IMR-90 (cell line): ENCODE measurements at regions not wholly inside any gene's neighbourhood (a gene's known extent, or its start where the extent isn't known, plus 50 kb on each side); places are given as distances from the start of the nearest gene placed in this dataset.

Experiments
- ATAC-seq: fragments of 200-7000 bp; cut with Tn5 transposase; 2 replicates; pipeline ENCODE4 v1.9.1; 2020; ENCODE audit warnings: low read depth, mild to moderate bottlenecking, moderate library complexity
- BruUV-seq: library from RNA; stranded (reverse); fragments of 400-500 nt; replicated peaks from 2 replicates; lab custom pipeline; 2021; lab: Mats Ljungman, UMichigan
- CTCF ChIA-PET: fragments of 300-600 bp; formaldehyde crosslinking; extraction: SDS; loops from one replicate; lab custom pipeline; 2021; ENCODE audit warnings: antibody characterized with exemption; lab: Yijun Ruan, JAX
- POLR2A ChIA-PET: fragments of 300-600 bp; sonication (Branson Sonifier 250); formaldehyde crosslinking; loops from one replicate; lab custom pipeline; 2022; ENCODE audit warnings: antibody characterized with exemption; ENCODE audit not compliant: unreplicated experiment; lab: Charles Lee
- DNase-seq: peaks from one replicate; pipeline ENCODE4 v3.0.0; 2013
- H2AFZ ChIP-seq: replicated peaks from 2 replicates; pipeline ENCODE3; 2013; ENCODE audit warnings: low read length, mild to moderate bottlenecking; ENCODE audit not compliant: poor library complexity
- H2AK5ac ChIP-seq: 2 replicates; pipeline ENCODE4 v1.6.1; 2013; ENCODE audit warnings: low read depth, low read length, inconsistent platforms
- H2AK9ac ChIP-seq: replicated peaks from 2 replicates; pipeline ENCODE3; 2013; ENCODE audit warnings: mild to moderate bottlenecking, low read depth, low read length, moderate library complexity; ENCODE audit not compliant: poor library complexity
- H2BK120ac ChIP-seq: 2 replicates; pipeline ENCODE4 v1.6.1; 2013; ENCODE audit warnings: low read depth, low read length, inconsistent platforms
- H2BK15ac ChIP-seq: 3 replicates; pipeline ENCODE4 v1.6.1; 2013; ENCODE audit warnings: low read depth, low read length, inconsistent platforms
- H2BK20ac ChIP-seq: 2 replicates; pipeline ENCODE4 v1.6.1; 2013; ENCODE audit warnings: low read depth, mild to moderate bottlenecking, inconsistent platforms, low read length, moderate library complexity
- H2BK5ac ChIP-seq: 2 replicates; pipeline ENCODE4 v1.6.1; 2013; ENCODE audit warnings: mild to moderate bottlenecking, low read depth, low read length, inconsistent platforms; ENCODE audit not compliant: poor library complexity, severe bottlenecking
- H3K14ac ChIP-seq: replicated peaks from 2 replicates; pipeline ENCODE4 v1.6.1; 2013; ENCODE audit warnings: low read depth, low read length, inconsistent platforms
- H3K18ac ChIP-seq: 2 replicates; pipeline ENCODE4 v1.6.1; 2013; ENCODE audit warnings: low read depth, low read length, control low read depth
- H3K23ac ChIP-seq: 2 replicates; pipeline ENCODE4 v1.6.1; 2013; ENCODE audit warnings: low read depth, low read length, inconsistent platforms
- H3K27ac ChIP-seq: 2 replicates; pipeline ENCODE4 v1.5.1; 2013; ENCODE audit warnings: mild to moderate bottlenecking, control low read depth, low read length; ENCODE audit not compliant: insufficient read depth
- H3K27me3 ChIP-seq: 2 replicates; pipeline ENCODE4 v1.6.1; 2013; ENCODE audit warnings: low read length; ENCODE audit not compliant: control insufficient read depth, insufficient read depth
- H3K36me3 ChIP-seq: 2 replicates; pipeline ENCODE4 v1.6.1; 2013; ENCODE audit warnings: low read length, mixed read lengths; ENCODE audit not compliant: control insufficient read depth, insufficient read depth
- H3K4ac ChIP-seq: 2 replicates; pipeline ENCODE4 v1.6.1; 2013; ENCODE audit warnings: low read depth, low read length, inconsistent platforms
- H3K4me1 ChIP-seq: 2 replicates; pipeline ENCODE4 v1.6.1; 2013; ENCODE audit warnings: low read length, mixed read lengths; ENCODE audit not compliant: control insufficient read depth, insufficient read depth
- H3K4me2 ChIP-seq: 2 replicates; pipeline ENCODE4 v1.6.1; 2013; ENCODE audit warnings: low read depth, mild to moderate bottlenecking, control low read depth, low read length, moderate library complexity
- H3K4me3 ChIP-seq: 2 replicates; pipeline ENCODE4 v1.5.1; 2013; ENCODE audit warnings: low read depth, mild to moderate bottlenecking, control low read depth, low read length, moderate library complexity; ENCODE audit not compliant: insufficient read depth
- H3K56ac ChIP-seq: 2 replicates; pipeline ENCODE4 v1.6.1; 2013; ENCODE audit warnings: low read length, inconsistent platforms; ENCODE audit not compliant: insufficient read depth; ENCODE audit errors: extremely low read depth
- H3K79me1 ChIP-seq, 2 experiments: 2 replicates each; pipeline ENCODE4 v1.6.1; 2013; ENCODE audit warnings: low read length in 2 of 2, inconsistent platforms in 1 of 2, low read depth in 1 of 2
- H3K9ac ChIP-seq: 2 replicates; pipeline ENCODE4 v1.6.1; 2013; ENCODE audit warnings: low read depth, low read length, control low read depth
- H3K9me1 ChIP-seq: 2 replicates; pipeline ENCODE4 v1.6.1; 2013; ENCODE audit warnings: low read length, inconsistent platforms; ENCODE audit not compliant: insufficient read depth
- H3K9me3 ChIP-seq: 2 replicates; pipeline ENCODE4 v1.6.1; 2013; ENCODE audit warnings: low read length; ENCODE audit not compliant: control insufficient read depth, insufficient read depth
- H4K20me1 ChIP-seq: 2 replicates; pipeline ENCODE4 v1.6.1; 2013; ENCODE audit warnings: low read length, inconsistent platforms; ENCODE audit not compliant: insufficient read depth
- H4K5ac ChIP-seq: 2 replicates; pipeline ENCODE4 v1.6.1; 2013; ENCODE audit warnings: mild to moderate bottlenecking, low read depth, low read length, control low read depth
- H4K8ac ChIP-seq, 2 experiments: 2 replicates each; pipeline ENCODE4 v1.6.1; 2013; ENCODE audit warnings: low read depth in 2 of 2, low read length in 2 of 2, control low read depth in 1 of 2, inconsistent platforms in 1 of 2
- H4K91ac ChIP-seq: 2 replicates; pipeline ENCODE4 v1.6.1; 2013; ENCODE audit warnings: low read depth, low read length, inconsistent platforms; ENCODE audit not compliant: insufficient read depth
- BHLHE40 ChIP-seq: fragments of 150-350 bp; IDR thresholded peaks from 2 replicates; pipeline ENCODE4 v1.6.1; 2016; ENCODE audit warnings: mild to moderate bottlenecking, low read depth, low read length
- FOS ChIP-seq: fragments of 150-350 bp; IDR thresholded peaks from 2 replicates; pipeline ENCODE4 v1.6.1; 2016; ENCODE audit warnings: low read depth, low read length
- MAZ ChIP-seq: IDR thresholded peaks from 2 replicates; pipeline ENCODE4 v1.6.1; 2012; ENCODE audit warnings: low read depth, mild to moderate bottlenecking, low read length, improper control_type of control experiment, moderate library complexity, borderline replicate concordance
- MXI1 ChIP-seq: IDR thresholded peaks from 2 replicates; pipeline ENCODE4 v1.6.1; 2012; ENCODE audit warnings: low read depth, mild to moderate bottlenecking, low read length, moderate library complexity, borderline replicate concordance
- POLR2A ChIP-seq: IDR thresholded peaks from 2 replicates; pipeline ENCODE4 v1.6.1; 2012; ENCODE audit warnings: mild to moderate bottlenecking, low read depth, low read length
- RAD21 ChIP-seq: IDR thresholded peaks from 2 replicates; pipeline ENCODE4 v1.6.1; 2012; ENCODE audit warnings: low read length, improper control_type of control experiment
- RFX5 ChIP-seq: IDR thresholded peaks from 2 replicates; pipeline ENCODE4 v1.8.0; 2012; ENCODE audit warnings: low read depth, mild to moderate bottlenecking, low read length, moderate library complexity
- WGBS, 2 experiments: methylation state at CpG; one replicate each; pipeline versions ENCODE4 v1.1.5 to v1.1.7; 2013; ENCODE audit warnings: missing lambda C conversion rate in 2 of 2; ENCODE audit not compliant: insufficient read length in 1 of 2; ENCODE audit errors: extremely low coverage in 2 of 2; 5-methylcytosine and 5-hydroxymethylcytosine counted together
- dilution Hi-C: fragments of 300-500 bp; cut with HindIII; formaldehyde crosslinking; loops from one replicate; pipeline ENCODE4 v1.14.3; 2018; ENCODE audit warnings: low sequenced_read_pairs; ENCODE audit not compliant: unreplicated experiment
- in situ Hi-C: fragments of 300-500 bp; cut with MboI; formaldehyde crosslinking; loops from 3 replicates; pipeline ENCODE4 v1.14.3; 2019; ENCODE audit warnings: low sequenced_read_pairs, inconsistent platforms, mixed read lengths
- intact Hi-C: fragments of 100-400 bp; cut with micrococcal nuclease; formaldehyde crosslinking; loops from 2 replicates; pipeline ENCODE4 v1.10.0; 2022
- TF ChIP-seq, protein P1 (sequence below): fragments of 150-350 bp; IDR thresholded peaks from 2 replicates; pipeline ENCODE4 v1.6.1; 2017; ENCODE audit warnings: mild to moderate bottlenecking, antibody characterized with exemption, low read length, low read depth
- TF ChIP-seq, protein P2 (sequence below): fragments of 150-350 bp; IDR thresholded peaks from 2 replicates; pipeline ENCODE4 v1.6.1; 2016; ENCODE audit warnings: low read depth, mild to moderate bottlenecking, low read length, moderate library complexity, borderline replicate concordance

DNA sequence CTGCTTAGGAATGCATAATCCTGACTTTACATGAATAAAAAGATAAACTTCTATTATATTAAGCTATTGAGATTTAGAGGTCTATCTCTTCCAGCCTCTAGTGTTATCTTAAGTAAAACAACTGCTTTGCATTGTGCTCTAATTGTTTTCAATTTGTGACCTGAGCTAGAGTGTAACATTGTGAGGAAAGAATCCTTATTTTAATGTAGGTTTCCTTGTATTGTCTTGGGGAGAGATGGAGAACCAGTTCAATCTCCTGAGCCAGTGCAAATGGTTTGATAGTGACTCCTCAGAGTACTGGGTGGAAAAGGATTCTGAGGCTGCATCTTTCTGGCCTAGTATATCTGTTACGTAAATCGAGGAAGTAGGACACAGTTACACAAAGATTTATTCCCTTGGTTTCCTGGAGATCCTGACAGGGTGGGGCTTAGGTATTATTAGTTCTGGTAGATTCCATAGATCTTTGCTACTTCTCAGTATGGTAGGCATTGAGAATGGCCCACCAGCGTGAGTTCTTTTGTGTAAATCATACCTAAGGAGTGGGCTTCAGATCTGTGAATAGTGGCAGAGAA lies 683.5 kb upstream of the CCDC179 start:
- no peak overlapping the region for H4K5ac ChIP-seq
- dilution Hi-C loops (no loop called here), in situ Hi-C loops (loop anchor here (10.0 kb wide), 1 partner anchor 951 kb away; the partner anchor contains the start of gene LUZP2), intact Hi-C loops (loop anchor here (5.0 to 10.0 kb wide), 7 partner anchors 44 to 694 kb away; no protein-coding TSS in a partner anchor)
- H3K14ac ChIP-seq = no peak overlapping the region
- no peak for DNase-seq
- no peaks in the 10 kb centered on the region for H3K36me3 ChIP-seq
- ChIA-PET POLR2A (no interaction called here), CTCF (no interaction called here)
- no peaks in the 10 kb centered on the region for H4K20me1 ChIP-seq
- peaks cover 3% of the 10 kb centered on the region for H3K9me1 ChIP-seq
- no peak overlapping the region for H2AK5ac ChIP-seq
- H3K9ac ChIP-seq = no peak overlapping the region
- H3K9me3 ChIP-seq = no peaks in the 10 kb centered on the region
- H3K56ac ChIP-seq = no peak overlapping the region
- no peak overlapping the region for H2AK9ac ChIP-seq
- H3K79me1 ChIP-seq = no peaks in the 10 kb centered on the region
- peak overlapping the region; percentile 58 for H2BK120ac ChIP-seq
- H4K91ac ChIP-seq = no peak overlapping the region
- no peak overlapping the region for H3K4me2 ChIP-seq
- BruUV-seq = no TSS peak
- TF ChIP-seq MXI1 = no peak
- no peak for TF ChIP-seq POLR2A
- TF ChIP-seq, protein P1, sequence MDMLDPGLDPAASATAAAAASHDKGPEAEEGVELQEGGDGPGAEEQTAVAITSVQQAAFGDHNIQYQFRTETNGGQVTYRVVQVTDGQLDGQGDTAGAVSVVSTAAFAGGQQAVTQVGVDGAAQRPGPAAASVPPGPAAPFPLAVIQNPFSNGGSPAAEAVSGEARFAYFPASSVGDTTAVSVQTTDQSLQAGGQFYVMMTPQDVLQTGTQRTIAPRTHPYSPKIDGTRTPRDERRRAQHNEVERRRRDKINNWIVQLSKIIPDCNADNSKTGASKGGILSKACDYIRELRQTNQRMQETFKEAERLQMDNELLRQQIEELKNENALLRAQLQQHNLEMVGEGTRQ = no peak
- no peak for TF ChIP-seq RFX5
- TF ChIP-seq FOS = no peak
- TF ChIP-seq, protein P2, sequence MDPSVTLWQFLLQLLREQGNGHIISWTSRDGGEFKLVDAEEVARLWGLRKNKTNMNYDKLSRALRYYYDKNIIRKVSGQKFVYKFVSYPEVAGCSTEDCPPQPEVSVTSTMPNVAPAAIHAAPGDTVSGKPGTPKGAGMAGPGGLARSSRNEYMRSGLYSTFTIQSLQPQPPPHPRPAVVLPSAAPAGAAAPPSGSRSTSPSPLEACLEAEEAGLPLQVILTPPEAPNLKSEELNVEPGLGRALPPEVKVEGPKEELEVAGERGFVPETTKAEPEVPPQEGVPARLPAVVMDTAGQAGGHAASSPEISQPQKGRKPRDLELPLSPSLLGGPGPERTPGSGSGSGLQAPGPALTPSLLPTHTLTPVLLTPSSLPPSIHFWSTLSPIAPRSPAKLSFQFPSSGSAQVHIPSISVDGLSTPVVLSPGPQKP = no peak
- TF ChIP-seq MAZ = no peak
- no peak for TF ChIP-seq BHLHE40
- TF ChIP-seq RAD21 = no peak
- H3K4ac ChIP-seq = no peak overlapping the region
- H4K8ac ChIP-seq = no peak overlapping the region; a peak in 1 of 4 replicates
- peaks cover 6% of the 10 kb centered on the region; the same call in 1 of the 2 replicates for H3K4me1 ChIP-seq
- H3K4me3 ChIP-seq = no peak overlapping the region
- no peak overlapping the region for H2BK15ac ChIP-seq
- no peak overlapping the region for H3K23ac ChIP-seq
- no peak overlapping the region for H2BK5ac ChIP-seq
- no peak overlapping the region for H2AFZ ChIP-seq
- no peak for ATAC-seq
- no peak overlapping the region for H3K27ac ChIP-seq
- H3K18ac ChIP-seq = no peak overlapping the region
- no peaks in the 10 kb centered on the region for H3K27me3 ChIP-seq
- WGBS, 2 experiments = no CpG with 5 or more reads among the region's 3 CpGs
- H2BK20ac ChIP-seq = peak overlapping the region; percentile 66
